ENCODE measurements at regions not wholly inside any gene's neighbourhood (a gene's known extent, or its start where the extent isn't known, plus 50 kb on each side); places are given as distances from the start of the nearest gene placed in this dataset.

DNA sequence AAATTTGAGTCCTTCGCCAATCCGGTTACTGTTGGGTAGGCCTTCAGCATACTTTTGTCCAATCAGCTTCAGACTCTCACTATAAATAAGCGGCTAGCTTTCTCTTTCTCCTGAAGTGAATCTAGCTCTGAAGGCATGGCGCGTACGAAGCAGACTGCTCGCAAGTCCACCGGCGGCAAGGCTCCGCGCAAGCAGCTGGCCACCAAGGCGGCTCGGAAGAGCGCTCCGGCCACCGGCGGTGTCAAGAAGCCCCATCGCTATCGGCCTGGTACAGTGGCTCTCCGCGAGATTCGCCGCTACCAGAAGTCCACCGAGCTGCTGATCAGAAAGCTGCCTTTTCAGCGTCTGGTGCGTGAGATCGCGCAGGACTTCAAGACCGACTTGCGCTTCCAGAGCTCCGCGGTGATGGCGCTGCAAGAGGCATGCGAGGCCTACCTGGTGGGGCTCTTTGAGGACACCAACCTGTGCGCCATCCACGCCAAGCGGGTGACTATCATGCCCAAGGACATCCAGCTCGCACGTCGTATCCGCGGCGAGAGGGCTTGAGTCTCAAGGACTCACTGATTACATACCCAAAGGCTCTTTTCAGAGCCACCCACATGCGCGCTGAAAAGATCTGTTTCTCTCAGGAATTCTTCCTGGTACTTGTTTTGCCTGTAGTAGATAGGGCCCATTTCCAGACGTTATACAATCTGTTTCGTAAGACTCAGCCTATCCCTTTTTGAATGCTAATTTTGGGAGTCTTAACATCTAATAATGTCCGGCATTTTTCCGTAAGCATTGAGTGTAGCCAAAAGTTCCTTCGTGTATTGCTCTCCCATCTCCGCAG, 102.0 kb downstream of the OR2B2 start:
- peak overlapping the region; percentile 84 for H3K4me3 ChIP-seq (ENCODE audit: low read depth, low read length)
- peak; percentile 99 for DNase-seq (ENCODE audit: low read depth)
- TF ChIP-seq, protein P1, sequence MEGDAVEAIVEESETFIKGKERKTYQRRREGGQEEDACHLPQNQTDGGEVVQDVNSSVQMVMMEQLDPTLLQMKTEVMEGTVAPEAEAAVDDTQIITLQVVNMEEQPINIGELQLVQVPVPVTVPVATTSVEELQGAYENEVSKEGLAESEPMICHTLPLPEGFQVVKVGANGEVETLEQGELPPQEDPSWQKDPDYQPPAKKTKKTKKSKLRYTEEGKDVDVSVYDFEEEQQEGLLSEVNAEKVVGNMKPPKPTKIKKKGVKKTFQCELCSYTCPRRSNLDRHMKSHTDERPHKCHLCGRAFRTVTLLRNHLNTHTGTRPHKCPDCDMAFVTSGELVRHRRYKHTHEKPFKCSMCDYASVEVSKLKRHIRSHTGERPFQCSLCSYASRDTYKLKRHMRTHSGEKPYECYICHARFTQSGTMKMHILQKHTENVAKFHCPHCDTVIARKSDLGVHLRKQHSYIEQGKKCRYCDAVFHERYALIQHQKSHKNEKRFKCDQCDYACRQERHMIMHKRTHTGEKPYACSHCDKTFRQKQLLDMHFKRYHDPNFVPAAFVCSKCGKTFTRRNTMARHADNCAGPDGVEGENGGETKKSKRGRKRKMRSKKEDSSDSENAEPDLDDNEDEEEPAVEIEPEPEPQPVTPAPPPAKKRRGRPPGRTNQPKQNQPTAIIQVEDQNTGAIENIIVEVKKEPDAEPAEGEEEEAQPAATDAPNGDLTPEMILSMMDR (IDR thresholded peaks at IDR 0.05; ENCODE audit: insufficient read depth, low read length) = peak; percentile 8

DNA sequence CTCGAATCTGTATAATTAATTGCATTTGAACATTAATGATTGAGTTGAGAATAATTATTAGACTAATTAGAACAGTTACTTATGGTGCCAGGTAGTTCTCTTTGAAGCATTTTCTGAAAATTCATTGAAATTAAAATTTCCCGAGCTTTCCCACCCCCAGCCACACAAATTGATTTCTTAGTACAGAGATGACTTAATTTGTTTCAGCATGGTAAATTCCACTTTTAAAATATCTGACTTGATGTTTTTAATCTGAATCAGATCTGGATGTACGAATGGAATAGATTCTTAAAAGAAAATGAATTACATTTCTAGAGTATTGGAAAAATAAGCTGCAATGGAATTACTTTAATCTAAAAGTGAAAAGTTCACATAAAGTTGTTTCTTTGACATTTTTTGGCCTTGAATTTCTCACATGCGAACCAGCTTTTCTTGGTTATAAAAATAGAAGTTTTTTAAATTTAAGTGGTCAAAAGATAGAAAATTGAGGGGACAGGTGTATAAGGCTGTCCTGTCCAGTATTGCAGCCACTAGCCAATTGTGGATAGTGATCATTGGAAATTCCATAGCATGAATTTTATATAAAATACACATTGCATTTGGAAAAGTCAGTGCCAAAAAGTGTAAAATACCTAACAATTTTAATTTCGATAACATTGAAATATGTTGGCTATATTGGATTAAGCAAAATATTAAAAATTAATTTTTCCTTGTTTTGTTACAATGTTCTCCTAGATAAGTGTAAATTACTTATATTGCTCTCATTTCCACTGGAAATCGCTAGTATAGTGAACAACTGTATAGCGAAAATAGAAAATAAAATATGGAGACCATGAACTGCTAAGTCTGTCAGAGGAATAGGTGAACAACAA, 102.9 kb downstream of the OR2B2 start:
- TF ChIP-seq, protein P1 (IDR thresholded peaks at IDR 0.05; ENCODE audit: insufficient read depth, low read length) = no peak
- DNase-seq (ENCODE audit: low read depth) = no peak
- peak overlapping the region; percentile 61 for H3K4me3 ChIP-seq (ENCODE audit: low read depth, low read length)

DNA sequence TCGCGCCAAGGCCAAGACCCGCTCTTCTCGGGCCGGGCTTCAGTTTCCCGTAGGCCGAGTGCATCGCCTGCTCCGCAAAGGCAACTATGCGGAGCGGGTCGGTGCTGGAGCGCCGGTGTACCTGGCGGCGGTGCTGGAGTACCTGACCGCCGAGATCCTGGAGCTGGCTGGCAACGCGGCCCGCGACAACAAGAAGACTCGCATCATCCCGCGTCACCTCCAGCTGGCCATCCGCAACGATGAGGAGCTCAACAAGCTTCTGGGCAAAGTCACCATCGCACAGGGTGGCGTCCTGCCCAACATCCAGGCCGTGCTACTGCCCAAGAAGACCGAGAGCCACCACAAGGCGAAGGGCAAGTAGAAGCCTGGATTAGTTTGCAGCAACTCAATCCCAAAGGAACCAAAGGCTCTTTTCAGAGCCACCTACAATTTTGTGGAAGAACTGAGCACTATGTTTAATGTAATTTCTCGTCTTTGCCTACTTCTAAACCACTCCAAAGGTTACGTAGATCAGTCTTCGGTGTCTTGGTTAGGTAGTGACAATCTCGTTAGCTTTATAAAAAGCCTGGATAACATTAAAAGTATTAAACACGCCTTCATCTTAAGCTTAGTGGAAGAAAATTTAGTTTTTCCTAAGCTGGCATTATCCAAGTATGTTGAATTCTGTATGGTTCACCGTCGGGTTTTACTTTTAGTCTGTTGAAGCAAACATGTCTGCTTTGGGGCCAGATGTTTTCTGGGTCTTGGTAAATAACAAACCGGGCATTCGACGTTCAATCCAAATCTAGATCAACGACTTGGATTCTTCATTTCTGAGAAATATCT, 103.7 kb downstream of the OR2B2 start:
- peak; percentile 47 for DNase-seq (ENCODE audit: low read depth)
- peak overlapping the region; percentile 62 for H3K4me3 ChIP-seq (ENCODE audit: low read depth, low read length)

DNA sequence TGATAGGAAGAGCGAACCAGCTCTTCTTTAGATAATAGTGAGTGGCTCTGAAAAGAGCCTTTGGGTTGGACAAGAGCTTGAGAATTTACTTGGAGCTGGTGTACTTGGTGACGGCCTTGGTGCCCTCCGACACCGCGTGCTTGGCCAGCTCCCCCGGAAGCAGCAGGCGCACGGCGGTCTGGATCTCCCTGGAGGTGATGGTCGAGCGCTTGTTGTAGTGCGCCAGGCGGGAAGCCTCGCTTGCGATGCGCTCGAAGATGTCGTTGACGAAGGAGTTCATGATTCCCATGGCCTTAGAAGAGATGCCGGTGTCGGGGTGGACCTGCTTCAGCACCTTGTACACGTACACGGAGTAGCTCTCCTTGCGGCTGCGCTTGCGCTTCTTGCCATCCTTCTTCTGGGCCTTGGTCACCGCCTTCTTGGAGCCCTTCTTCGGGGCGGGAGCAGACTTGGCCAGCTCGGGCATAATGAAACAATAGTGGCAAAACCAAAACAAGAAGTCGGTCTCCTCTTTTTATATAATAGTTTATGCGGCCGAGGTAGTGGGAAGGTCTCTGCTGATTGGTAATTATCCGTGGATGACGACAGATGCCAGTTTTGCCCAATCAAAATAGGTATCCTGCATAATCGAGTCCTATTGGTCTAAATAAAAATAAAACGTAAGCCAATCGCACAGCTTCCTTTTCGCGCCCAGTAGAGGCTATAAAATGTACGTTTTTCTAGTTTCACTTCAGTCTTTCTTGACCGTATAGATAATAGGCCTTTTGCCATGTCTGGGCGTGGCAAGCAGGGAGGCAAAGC, 104.6 kb downstream of the OR2B2 start:
- DNase-seq (ENCODE audit: low read depth) = peak; percentile 98

DNA sequence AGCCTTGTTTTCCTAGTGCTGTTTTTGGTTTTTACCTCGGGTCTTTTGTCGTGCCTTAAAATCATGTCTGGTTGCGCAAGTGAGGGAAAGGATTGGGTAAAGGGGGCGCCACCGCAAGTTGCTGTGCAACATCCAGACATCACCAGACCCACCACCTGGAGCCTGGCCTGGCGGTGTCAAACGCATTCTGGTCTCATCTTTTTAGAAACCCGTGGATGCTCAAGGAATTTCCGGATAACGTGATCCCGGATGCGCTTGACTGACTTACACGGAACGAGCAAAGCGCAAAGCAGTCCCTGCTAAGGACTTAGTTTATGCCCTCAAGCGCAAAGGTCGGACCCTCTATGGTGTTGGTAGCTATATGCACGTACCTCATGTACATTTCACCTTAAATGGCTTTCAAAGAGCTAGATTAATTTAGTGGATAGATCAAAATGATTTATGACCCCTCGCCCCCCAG, 105.2 kb downstream of the OR2B2 start:
- TF ChIP-seq, protein P1 (IDR thresholded peaks at IDR 0.05; ENCODE audit: insufficient read depth, low read length) = no peak
- H3K4me3 ChIP-seq (ENCODE audit: low read depth, low read length) = peak overlapping the region; percentile 67
- DNase-seq (ENCODE audit: low read depth) = peak; percentile 59

More for the DNA sequence above, 104.6 kb downstream of the OR2B2 start:
- H3K4me3 ChIP-seq (ENCODE audit: low read depth, low read length) = peak overlapping the region; percentile 67

DNA sequence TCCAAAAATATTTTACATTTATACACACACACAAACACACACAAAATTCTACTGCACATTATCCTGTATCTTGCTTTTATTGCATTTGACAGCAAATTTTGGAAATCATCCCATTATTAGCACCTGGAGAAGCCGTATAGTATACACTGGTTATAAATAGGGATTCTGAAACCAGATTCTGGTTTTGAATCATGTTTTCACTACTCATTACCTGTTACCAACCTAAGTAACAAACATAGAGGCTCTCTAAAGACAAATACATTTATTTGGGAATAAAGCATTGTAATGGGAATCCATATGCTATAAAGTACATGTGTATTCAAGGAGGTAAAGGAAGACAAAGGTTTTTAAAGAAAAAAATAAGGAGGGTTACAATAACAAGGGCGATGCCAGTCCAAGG, 106.8 kb downstream of the OR2B2 start:
- DNase-seq (ENCODE audit: low read depth) = no peak
- H3K4me3 ChIP-seq (ENCODE audit: low read depth, low read length) = no peak overlapping the region
- TF ChIP-seq, protein P1 (IDR thresholded peaks at IDR 0.05; ENCODE audit: insufficient read depth, low read length) = no peak

DNA sequence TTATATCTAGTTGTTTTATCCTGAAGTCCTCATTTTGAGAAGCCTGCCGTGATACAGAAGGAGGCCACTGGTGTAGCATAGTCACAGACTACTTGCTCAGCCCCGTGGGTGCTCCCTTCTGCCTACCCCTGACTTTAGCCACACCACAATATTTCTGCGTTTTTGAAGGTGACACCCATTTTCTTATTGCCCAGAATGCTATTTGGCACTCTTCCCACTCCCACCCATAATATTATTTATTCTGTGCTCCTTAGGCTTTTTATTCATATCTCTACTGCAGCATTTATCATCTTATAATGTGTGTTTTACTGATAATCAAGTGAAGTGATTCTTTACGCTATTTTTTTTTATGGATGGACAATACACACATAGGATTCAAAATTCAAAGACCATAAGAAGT, 107.3 kb downstream of the OR2B2 start:
- no peak overlapping the region for H3K4me3 ChIP-seq (ENCODE audit: low read depth, low read length)
- DNase-seq (ENCODE audit: low read depth) = no peak
- TF ChIP-seq, protein P1 (IDR thresholded peaks at IDR 0.05; ENCODE audit: insufficient read depth, low read length) = no peak
